GM12892 (cell line): ENCODE measurements at regions not wholly inside any gene's neighbourhood (a gene's known extent, or its start where the extent isn't known, plus 50 kb on each side); places are given as distances from the start of the nearest gene placed in this dataset.
A peak's percentile ranks its signal among the peaks of the same experiment; 100 is the strongest.
"Not testable (repeated sequence)": the region's sequence is repeated elsewhere in the genome, so short reads cannot be mapped to it uniquely, and the experiment has no call there.

Experiments
- DNase-seq: peaks from one replicate; pipeline ENCODE4 v3.0.0; 2011; ENCODE audit not compliant: insufficient read length
- FAIRE-seq: peaks from 2 replicates; lab custom pipeline; 2011; peaks lifted over from hg19 to GRCh38; lab: Jason Lieb, UNC
- POLR2A ChIP-seq: IDR thresholded peaks from 2 replicates; pipeline ENCODE4 v1.6.1; 2011; ENCODE audit warnings: low read depth, low read length, control low read depth
- POLR2AphosphoS5 ChIP-seq: IDR thresholded peaks from 2 replicates; pipeline ENCODE4 v1.6.1; 2011; ENCODE audit warnings: low read depth, low read length, control low read depth
- TAF1 ChIP-seq: IDR thresholded peaks from 2 replicates; pipeline ENCODE4 v1.6.1; 2011; ENCODE audit warnings: low read depth, mild to moderate bottlenecking, control low read depth, low read length, borderline replicate concordance

DNA sequence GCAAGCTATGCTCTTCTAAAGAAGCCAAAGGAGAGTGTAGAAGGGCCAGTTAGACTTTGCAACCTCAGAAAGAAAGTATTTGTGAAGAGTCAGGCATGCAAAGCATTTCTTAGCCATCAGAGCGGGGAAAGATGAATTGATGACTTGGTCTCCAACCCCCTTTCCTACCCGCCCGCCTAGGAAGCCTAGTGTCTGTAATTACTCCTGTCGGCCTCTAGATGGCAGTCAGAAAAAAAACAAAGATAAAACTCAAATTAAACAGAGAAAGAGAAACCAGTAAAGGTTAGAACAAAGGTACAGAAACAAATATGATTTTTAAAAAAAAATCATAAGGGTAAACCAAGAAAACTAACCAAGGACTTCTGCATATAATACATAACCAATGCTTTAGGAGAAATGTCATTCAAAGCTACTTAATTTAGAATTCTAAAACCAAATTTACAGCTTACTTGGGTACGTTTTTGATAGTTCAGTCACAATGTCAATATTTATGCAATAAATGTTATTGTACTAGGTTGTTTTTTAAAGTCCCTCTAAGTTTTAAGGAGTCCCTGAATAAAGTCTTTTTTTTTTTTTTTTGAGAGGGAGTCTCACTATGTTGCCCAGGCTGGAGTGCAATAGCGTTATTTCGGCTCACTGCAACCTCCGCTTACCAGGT lies 97.6 kb downstream of the LYZL1 start:
- DNase-seq (no peak), FAIRE-seq (peak; percentile 84)
- TF ChIP-seq POLR2A (no peak), POLR2AphosphoS5 (no peak)

DNA sequence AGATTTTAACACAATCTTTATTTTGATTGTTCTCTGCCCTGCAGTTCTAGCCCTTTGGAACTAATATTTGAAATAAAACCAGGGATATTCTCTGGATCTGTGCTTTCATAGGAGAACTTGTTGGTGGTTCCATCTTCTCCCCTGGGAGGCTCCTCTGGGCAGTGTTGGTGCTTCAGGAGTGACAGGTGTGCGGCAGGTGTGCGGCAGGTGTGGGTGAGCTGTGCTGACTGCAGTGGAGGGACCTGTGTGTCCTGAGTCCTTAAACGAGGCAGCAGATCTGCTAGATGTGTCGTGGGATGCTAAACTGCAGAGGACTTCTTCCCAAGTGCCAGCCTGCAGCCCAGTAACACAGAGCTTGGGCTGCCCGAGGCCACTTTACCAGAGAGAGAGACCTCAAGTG lies 98.4 kb downstream of the LYZL1 start:
- TF ChIP-seq POLR2A, result no peak
- TF ChIP-seq TAF1, result no peak
- no peak for TF ChIP-seq POLR2AphosphoS5
- DNase-seq, result no peak
- no peak for FAIRE-seq

DNA sequence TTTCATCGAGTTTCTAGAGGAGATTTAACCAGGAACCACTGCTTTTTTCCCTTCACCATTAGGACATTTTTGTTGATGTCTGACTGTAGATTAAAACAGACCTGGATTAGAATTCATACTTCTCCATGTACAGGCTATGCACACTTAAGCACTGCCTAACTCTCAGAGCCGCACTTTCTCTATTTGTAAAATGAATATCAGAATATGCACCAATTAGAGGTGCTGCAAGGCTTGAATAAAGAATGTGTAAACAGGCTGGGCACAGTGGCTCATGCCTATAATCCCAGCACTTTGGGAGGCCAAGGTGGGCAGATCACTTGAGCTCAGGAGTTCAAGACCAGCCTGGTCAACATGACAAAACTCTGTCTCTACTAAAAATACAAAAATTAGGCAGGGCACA lies 99.2 kb downstream of the LYZL1 start:
- not testable (repeated sequence) for DNase-seq, FAIRE-seq

DNA sequence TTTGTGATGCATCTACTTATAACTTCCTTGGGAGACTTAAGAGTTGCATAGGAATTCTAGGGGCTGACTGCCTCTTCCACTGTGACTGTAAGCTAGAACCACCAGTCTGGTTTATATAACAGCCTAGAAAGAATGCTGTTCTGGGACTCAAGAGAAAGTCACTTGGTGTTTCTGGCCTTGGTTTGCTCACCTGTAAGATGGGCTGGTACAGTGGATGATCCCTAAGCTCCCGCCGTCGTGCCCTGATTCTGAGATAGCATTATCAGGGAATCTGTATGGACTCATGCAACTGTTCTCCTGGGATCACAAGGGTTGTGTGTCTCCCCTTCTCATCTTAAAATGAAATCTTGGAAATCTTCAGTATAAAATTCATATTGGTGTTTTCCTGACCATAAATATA lies 100.6 kb downstream of the LYZL1 start:
- no peak for TF ChIP-seq POLR2AphosphoS5
- no peak for TF ChIP-seq TAF1
- no peak for TF ChIP-seq POLR2A
- FAIRE-seq, result no peak

DNA sequence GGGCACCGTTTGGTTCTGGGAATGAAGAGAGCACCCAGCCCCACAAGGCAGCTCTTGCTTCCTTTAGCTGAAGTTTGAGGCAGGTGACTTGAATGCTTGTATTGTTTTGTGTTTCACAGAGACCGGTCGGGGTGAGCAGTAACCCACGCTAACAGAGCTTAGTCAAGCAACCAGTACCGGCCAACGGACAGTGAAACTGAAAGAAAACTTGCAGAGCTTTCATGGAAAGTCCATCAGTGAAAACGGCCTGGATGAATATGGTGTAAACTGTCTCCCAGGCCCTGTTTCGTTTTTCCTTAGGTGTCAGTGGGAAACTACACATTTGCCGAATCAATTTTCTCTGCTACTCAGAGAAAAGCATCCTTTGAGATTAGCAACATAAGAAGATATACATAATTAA lies 101.1 kb downstream of the LYZL1 start:
- FAIRE-seq (no peak), DNase-seq (no peak)
- TF ChIP-seq POLR2AphosphoS5 (no peak), POLR2A (no peak), TAF1 (no peak)

More for the DNA sequence above, 100.6 kb downstream of the LYZL1 start:
- DNase-seq, result no peak

DNA sequence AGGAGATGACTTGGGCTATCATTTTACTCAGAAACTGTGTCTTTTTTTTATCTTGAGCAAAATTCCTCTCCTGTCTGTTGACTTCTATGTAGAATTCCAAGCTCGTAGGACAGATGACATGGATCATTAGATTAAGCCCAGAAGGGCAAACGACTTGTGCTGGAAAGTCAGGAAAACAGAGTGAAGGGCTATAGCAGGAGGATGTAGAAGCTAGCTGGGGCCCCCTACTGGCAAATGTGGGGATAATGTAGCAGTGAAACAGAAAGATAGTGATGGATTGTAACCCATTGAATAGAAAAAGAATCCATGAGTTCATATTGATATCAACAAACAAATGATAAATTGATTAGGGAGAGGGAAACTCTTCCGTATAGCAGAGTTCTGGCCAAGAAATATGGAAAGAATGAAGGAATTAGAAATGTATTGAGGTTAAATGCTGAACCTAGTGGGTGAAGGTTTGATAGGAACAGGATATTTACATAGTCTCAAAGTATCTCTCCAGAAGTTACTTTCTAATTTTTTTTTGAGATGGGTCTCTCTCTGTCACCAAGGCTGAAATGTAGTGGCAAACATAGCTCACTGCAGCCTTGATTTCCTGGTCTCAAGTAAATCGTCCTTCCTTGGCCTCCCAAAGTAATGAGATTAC lies 103.6 kb downstream of the LYZL1 start:
- TF ChIP-seq TAF1 (no peak), POLR2AphosphoS5 (no peak), POLR2A (no peak)
- no peak for FAIRE-seq
- peak; percentile 20 for DNase-seq

DNA sequence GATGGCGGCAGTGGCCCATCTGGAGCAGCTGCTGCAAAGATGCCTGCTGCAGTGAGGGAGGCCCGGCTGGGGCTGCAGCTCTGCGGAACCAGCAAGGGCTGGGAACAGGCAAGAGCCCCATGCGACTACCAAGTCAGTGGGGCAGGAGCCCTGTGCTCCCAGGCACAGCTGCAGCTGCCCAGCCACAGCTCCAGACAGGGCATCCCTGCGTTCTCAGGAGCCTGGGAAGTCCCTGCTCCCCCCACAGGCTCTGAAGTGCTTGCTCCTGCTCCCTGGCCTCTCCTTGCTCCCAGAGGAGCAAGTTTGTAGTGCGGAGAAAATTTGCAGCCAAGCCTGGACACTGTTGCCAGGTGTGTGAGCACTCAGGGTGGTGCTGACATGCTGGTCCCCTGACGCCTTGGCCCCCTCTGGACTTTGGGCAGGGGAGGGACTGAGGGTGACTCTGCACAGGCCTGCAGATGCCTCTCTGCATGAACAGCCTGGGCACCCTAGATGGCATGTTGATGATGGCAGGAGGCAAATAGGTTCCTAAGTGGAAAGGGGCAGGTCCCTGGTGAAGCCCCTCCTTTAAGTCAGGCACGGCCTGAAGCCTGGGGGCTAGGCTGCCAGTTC lies 105.6 kb downstream of the LYZL1 start:
- no peak for TF ChIP-seq TAF1
- FAIRE-seq (no peak), DNase-seq (no peak)

DNA sequence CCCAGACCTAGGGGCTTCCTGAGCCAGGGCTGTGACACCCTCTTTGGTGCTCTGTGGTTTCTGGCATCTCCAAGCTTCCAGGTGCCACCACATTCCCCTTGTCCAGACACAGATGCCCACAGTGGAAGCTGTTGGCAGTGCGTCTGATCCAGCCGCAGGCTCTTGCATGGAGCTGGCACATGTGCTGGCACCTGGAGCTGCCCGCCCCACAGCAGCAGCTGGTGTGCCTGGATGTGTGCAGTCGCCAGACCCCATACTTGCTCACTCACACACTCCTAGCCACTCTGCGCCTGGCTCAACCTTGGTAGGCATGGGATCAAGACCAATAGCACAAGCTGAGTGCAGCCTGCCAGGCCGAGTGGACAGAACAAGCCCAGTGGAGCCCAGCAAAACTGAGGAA lies 106.5 kb downstream of the LYZL1 start:
- no peak for TF ChIP-seq POLR2AphosphoS5
- no peak for TF ChIP-seq POLR2A
- TF ChIP-seq TAF1, result no peak
- no peak for DNase-seq
- no peak for FAIRE-seq

DNA sequence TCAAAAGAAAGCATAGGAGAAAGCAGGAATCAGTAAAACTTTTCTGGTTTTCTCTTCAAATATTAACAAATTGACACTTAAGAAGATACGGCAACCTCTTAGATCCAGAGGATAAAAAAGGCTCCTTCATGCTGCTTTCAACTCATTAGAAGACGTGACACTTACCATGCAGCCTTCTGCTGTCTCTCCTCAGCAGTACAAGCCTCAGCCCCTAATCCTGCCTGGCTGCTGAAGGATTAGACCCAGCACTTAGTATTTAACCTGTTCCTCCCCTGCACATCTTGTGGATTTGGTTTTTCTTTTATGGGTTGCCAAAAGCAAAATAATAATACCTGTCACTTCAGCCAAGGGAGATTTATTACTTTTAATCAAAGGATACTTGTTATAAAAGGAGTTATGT lies 108.4 kb downstream of the LYZL1 start:
- DNase-seq (no peak), FAIRE-seq (no peak)
- TF ChIP-seq POLR2AphosphoS5, result no peak
- no peak for TF ChIP-seq TAF1
- TF ChIP-seq POLR2A, result no peak

DNA sequence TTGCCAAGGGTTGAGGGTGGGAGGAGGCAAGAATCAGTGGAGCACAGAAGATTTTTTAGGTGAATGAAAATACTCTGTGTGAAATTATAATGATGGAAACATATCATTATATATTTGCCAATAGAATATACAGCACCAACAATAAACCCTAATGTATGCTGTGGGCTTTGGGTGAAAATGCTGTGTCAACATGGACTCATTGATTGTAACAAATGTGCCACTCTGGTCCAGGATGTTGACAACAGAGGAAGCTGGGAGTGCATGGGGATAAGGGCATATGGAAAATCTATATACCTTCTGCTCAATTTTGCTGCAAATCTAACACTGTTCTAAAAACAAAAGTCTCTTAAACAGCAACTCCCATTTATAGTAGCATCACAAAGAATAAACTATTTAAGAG lies 114.3 kb downstream of the LYZL1 start:
- FAIRE-seq (no peak), DNase-seq (no peak)
- no peak for TF ChIP-seq POLR2AphosphoS5

DNA sequence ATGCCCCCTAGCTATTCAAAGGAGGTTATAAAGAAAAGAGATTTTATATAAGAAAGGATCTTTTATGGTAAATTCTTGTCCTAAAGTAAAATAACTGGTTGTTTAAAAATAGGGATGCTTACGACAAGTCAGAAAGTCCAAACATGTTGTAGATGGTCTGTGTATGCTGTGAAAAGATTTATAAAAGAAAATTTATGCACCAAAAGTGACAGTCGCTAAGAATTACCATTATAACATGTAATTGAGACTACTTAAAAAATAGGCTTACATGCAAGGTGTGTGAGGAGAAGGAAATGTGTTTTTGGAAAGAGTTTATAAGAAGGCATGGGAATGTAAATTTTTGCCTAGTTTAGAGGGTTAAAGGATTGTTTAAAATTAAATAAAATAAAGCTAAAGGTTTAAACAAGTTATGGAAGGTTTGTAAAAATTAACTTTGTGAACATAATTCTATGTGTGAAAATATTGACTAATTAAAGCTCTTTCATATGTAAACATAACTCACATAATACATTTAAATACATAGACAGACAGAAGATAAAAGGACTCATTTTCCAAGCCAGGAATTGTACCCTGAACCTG lies 118.5 kb downstream of the LYZL1 start:
- DNase-seq (no peak), FAIRE-seq (no peak)
- TF ChIP-seq TAF1, result no peak
- no peak for TF ChIP-seq POLR2A
- no peak for TF ChIP-seq POLR2AphosphoS5
